T-helper 17 cell (primary cell): ENCODE measurements at regions not wholly inside any gene's neighbourhood (a gene's known extent, or its start where the extent isn't known, plus 50 kb on each side); places are given as distances from the start of the nearest gene placed in this dataset.

Experiments
- ATAC-seq: fragments of 150-1000 bp; cut with Tn5 transposase; 2 replicates; pipeline ENCODE4 v1.10.0; 2021; ENCODE audit warnings: mild to moderate bottlenecking, moderate library complexity
- DNase-seq, 3 donors: peaks; one replicate each; pipeline versions ENCODE4 v3.0.0 to v3.0.0-alpha.2; 2020 to 2021
- H3K9me3 ChIP-seq: one replicate; pipeline ENCODE4 v1.7.0; 2013; ENCODE audit warnings: low read length, mild to moderate bottlenecking; ENCODE audit not compliant: control insufficient read depth, poor library complexity, severe bottlenecking
- H3K27ac Mint-ChIP-seq: one replicate; pipeline ENCODE4 v1.8.0; 2022; ENCODE audit warnings: mild to moderate bottlenecking, moderate library complexity, mixed read lengths
- H3K27me3 Mint-ChIP-seq: one replicate; pipeline ENCODE4 v1.8.0; 2022; ENCODE audit warnings: mixed read lengths
- H3K36me3 Mint-ChIP-seq: one replicate; pipeline ENCODE4 v1.8.0; 2022; ENCODE audit warnings: low read depth, mixed read lengths
- H3K4me1 Mint-ChIP-seq: one replicate; pipeline ENCODE4 v1.8.0; 2022; ENCODE audit warnings: mild to moderate bottlenecking, mixed read lengths
- H3K4me3 Mint-ChIP-seq: one replicate; pipeline ENCODE4 v1.8.0; 2022; ENCODE audit warnings: mild to moderate bottlenecking, moderate library complexity, mixed read lengths

DNA sequence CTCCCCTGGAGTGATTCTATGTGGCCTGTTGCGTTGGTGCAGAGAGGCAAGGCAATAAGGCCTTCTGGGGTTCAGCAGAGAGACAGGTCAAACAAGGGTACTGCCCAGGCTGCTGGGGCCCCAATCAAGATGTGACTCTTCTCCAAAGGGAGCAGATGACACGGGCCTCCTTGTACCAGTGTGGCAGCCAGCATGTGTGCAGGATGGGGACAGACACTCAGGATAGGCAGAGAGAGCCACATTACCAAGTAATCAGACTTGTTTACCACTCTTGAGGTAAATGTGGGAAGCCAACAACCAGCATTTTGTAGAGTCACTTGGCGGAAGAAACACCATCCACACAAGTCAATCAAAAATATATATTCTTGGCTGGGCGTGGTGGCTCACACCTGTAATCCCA lies 95.3 kb upstream of the DLG1 start:
- Mint-ChIP-seq H3K36me3 (no peaks in the 10 kb centered on the region), H3K27ac (peak overlapping the region; percentile 67), H3K27me3 (peaks cover 45% of the 10 kb centered on the region), H3K4me1 (peaks cover 2% of the 10 kb centered on the region), H3K4me3 (no peak overlapping the region)
- ATAC-seq (no peak), DNase-seq (no peak)
- no peaks in the 10 kb centered on the region for H3K9me3 ChIP-seq

- Mint-ChIP-seq H3K36me3 (no peaks in the 10 kb centered on the region), H3K4me3 (no peak overlapping the region), H3K27ac (no peak overlapping the region), H3K4me1 (peaks cover 2% of the 10 kb centered on the region), H3K27me3 (peaks cover 50% of the 10 kb centered on the region)
- H3K9me3 ChIP-seq = no peaks in the 10 kb centered on the region
- ATAC-seq = no peak
- DNase-seq = no peak
Observed at GRCh38 chr3:197392961-197393360, 94.5 kb upstream of the DLG1 start.

DNA sequence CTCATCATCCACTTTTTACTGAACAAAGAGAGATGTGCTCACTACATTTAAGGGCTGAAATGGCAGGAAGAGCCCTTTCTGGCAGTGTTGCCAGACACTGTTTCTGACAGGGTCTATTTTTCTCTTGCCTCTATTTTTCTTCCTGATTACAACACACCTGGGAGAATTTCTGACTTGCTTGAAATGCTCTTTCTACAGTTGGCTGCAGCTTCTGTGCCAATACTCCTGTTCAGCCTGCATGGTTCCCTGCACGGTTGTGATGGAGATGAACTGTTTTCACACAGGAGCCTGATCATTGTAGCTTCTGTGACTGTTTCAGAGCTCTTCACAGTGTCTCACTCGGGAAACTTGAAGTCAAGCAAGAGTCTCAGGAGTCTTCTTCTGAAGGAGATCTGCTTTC lies 83.0 kb upstream of the DLG1 start:
- H3K4me1 Mint-ChIP-seq = peaks cover 5% of the 10 kb centered on the region
- peaks cover 31% of the 10 kb centered on the region for H3K27me3 Mint-ChIP-seq
- H3K9me3 ChIP-seq = no peaks in the 10 kb centered on the region
- no peaks in the 10 kb centered on the region for H3K36me3 Mint-ChIP-seq
- no peak for ATAC-seq
- no peak for DNase-seq
- H3K27ac Mint-ChIP-seq = no peak overlapping the region
- H3K4me3 Mint-ChIP-seq = no peak overlapping the region

- DNase-seq (no peak), ATAC-seq (no peak)
- Mint-ChIP-seq H3K4me3 (no peak overlapping the region), H3K36me3 (no peaks in the 10 kb centered on the region), H3K27me3 (peaks cover 31% of the 10 kb centered on the region), H3K4me1 (peaks cover 5% of the 10 kb centered on the region), H3K27ac (no peak overlapping the region)
- no peaks in the 10 kb centered on the region for H3K9me3 ChIP-seq
Observed at GRCh38 chr3:197380786-197381185, 82.4 kb upstream of the DLG1 start.

DNA sequence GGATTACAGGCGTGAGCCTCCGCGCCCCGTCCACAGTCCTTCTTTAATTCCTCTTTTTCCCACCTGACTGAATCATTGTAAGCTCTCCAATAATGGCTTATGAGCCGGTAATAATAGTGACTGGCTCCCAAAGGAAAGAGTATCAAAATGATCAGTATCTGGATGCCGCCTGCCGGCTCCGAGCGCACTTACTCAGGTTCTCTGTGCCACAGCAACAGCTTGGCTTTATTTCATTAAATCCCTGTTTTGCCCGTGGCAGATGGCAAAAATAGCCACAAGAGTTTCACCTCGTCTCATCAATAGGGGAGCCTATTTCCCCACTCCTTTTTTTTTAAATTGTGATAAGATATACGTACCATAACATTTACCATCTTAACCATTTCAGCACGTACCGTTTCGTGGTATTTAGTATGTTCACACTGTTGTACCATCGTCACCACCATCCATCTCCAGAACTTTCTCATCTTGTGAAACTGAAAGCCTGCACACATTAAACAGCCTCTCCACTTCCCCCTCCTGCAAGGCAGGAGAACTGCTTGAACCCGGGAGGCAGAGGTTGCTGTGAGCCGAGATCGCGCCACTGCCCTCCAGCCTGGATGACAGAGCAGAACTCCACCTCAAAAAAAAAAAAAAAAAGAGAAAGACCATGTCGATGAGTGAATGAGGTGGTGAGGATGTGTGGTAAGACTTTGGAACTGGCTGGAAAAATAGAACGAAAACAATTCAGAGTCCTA lies 80.7 kb upstream of the DLG1 start:
- ATAC-seq (no peak), DNase-seq (no peak)
- Mint-ChIP-seq H3K27ac (no peak overlapping the region), H3K4me1 (peaks cover 5% of the 10 kb centered on the region), H3K4me3 (no peak overlapping the region), H3K36me3 (no peaks in the 10 kb centered on the region), H3K27me3 (peaks cover 32% of the 10 kb centered on the region)
- H3K9me3 ChIP-seq = no peaks in the 10 kb centered on the region

GRCh38 chr3:197376735-197377555 lies 78.5 kb upstream of the DLG1 start:
- Mint-ChIP-seq H3K4me1 (peaks cover 5% of the 10 kb centered on the region), H3K36me3 (no peaks in the 10 kb centered on the region), H3K4me3 (no peak overlapping the region), H3K27me3 (peaks cover 46% of the 10 kb centered on the region), H3K27ac (no peak overlapping the region)
- no peaks in the 10 kb centered on the region for H3K9me3 ChIP-seq
- ATAC-seq (no peak), DNase-seq (no peak)

DNA sequence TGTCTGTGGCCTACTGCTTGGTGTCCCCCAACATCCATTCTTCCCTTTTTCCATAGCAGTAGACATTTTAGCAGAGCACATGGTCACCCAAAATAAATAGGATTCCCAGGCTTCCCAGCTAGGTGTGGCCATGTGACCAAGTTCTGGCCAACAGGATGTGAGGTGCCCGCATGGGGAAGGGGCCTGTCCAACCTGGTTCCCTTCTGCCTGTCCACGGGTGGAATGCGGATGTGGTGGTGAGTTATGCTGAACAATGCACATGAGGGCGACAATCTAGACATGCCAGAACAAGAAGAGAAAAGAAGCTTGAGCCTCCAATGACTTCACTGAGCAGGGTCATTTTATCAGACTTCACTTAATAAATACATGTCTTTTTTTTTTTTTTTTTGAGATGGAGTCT lies 77.6 kb upstream of the DLG1 start:
- Mint-ChIP-seq H3K4me3 (no peak overlapping the region), H3K27ac (no peak overlapping the region), H3K36me3 (no peaks in the 10 kb centered on the region), H3K4me1 (peaks cover 5% of the 10 kb centered on the region), H3K27me3 (peaks cover 50% of the 10 kb centered on the region)
- ATAC-seq (no peak), DNase-seq (no peak)
- no peaks in the 10 kb centered on the region for H3K9me3 ChIP-seq

- no peaks in the 10 kb centered on the region for H3K36me3 Mint-ChIP-seq
- H3K9me3 ChIP-seq = no peaks in the 10 kb centered on the region
- H3K27me3 Mint-ChIP-seq = peaks cover 45% of the 10 kb centered on the region
- DNase-seq = no peak
- no peak overlapping the region for H3K27ac Mint-ChIP-seq
- no peak for ATAC-seq
- peaks cover 5% of the 10 kb centered on the region for H3K4me1 Mint-ChIP-seq
- H3K4me3 Mint-ChIP-seq = no peak overlapping the region
Observed at GRCh38 chr3:197375001-197375441, 76.6 kb upstream of the DLG1 start.

GRCh38 chr3:197373096-197373495 lies 74.7 kb upstream of the DLG1 start:
- no peaks in the 10 kb centered on the region for H3K9me3 ChIP-seq
- H3K27me3 Mint-ChIP-seq = peaks cover 47% of the 10 kb centered on the region
- H3K4me3 Mint-ChIP-seq = no peak overlapping the region
- no peak for ATAC-seq
- H3K36me3 Mint-ChIP-seq = no peaks in the 10 kb centered on the region
- H3K4me1 Mint-ChIP-seq = no peaks in the 10 kb centered on the region
- no peak for DNase-seq
- no peak overlapping the region for H3K27ac Mint-ChIP-seq

GRCh38 chr3:197372047-197372661 lies 73.7 kb upstream of the DLG1 start:
- peaks cover 47% of the 10 kb centered on the region for H3K27me3 Mint-ChIP-seq
- H3K36me3 Mint-ChIP-seq = no peaks in the 10 kb centered on the region
- no peak overlapping the region for H3K4me3 Mint-ChIP-seq
- DNase-seq = no peak
- H3K27ac Mint-ChIP-seq = no peak overlapping the region
- no peak for ATAC-seq
- H3K4me1 Mint-ChIP-seq = no peaks in the 10 kb centered on the region
- no peaks in the 10 kb centered on the region for H3K9me3 ChIP-seq

GRCh38 chr3:197371591-197372046 lies 73.2 kb upstream of the DLG1 start:
- no peak for ATAC-seq
- no peaks in the 10 kb centered on the region for H3K36me3 Mint-ChIP-seq
- H3K27ac Mint-ChIP-seq = no peak overlapping the region

GRCh38 chr3:197369545-197369944 lies 71.1 kb upstream of the DLG1 start:
- Mint-ChIP-seq H3K27ac (no peak overlapping the region), H3K4me1 (no peaks in the 10 kb centered on the region), H3K27me3 (peaks cover 51% of the 10 kb centered on the region), H3K36me3 (no peaks in the 10 kb centered on the region), H3K4me3 (no peak overlapping the region)
- H3K9me3 ChIP-seq = no peaks in the 10 kb centered on the region
- DNase-seq (no peak), ATAC-seq (no peak)

More at GRCh38 chr3:197371591-197372046, 73.2 kb upstream of the DLG1 start:
- Mint-ChIP-seq H3K27me3 (peaks cover 41% of the 10 kb centered on the region), H3K4me1 (no peaks in the 10 kb centered on the region), H3K4me3 (no peak overlapping the region)
- no peaks in the 10 kb centered on the region for H3K9me3 ChIP-seq
- DNase-seq = no peak

- Mint-ChIP-seq H3K4me3 (no peak overlapping the region), H3K27ac (no peak overlapping the region), H3K36me3 (no peaks in the 10 kb centered on the region), H3K4me1 (no peaks in the 10 kb centered on the region), H3K27me3 (peaks cover 57% of the 10 kb centered on the region)
- no peak for DNase-seq
- ATAC-seq = no peak
- H3K9me3 ChIP-seq = no peaks in the 10 kb centered on the region
Observed at GRCh38 chr3:197368821-197369220, 70.4 kb upstream of the DLG1 start.
